Keratinocyte (primary cell): ENCODE measurements at regions not wholly inside any gene's neighbourhood (a gene's known extent, or its start where the extent isn't known, plus 50 kb on each side); places are given as distances from the start of the nearest gene placed in this dataset.
"Not testable (repeated sequence)": the region's sequence is repeated elsewhere in the genome, so short reads cannot be mapped to it uniquely, and the experiment has no call there.

Source experiments
- EZH2 ChIP-seq: IDR thresholded peaks from one replicate; pipeline ENCODE4 v1.6.1; 2012; ENCODE audit warnings: inconsistent platforms, mild to moderate bottlenecking, low read length, moderate library complexity
- TF ChIP-seq, protein P1 (sequence below), 3 experiments: IDR thresholded peaks in 1 of 3; conservative IDR thresholded peaks in 1 of 3; optimal IDR thresholded peaks in 1 of 3; 2 replicates in 2 of 3; 3 replicates in 1 of 3; pipeline versions ENCODE3 to v1.5.1; 2011; ENCODE audit warnings: low read length in 3 of 3, mild to moderate bottlenecking in 3 of 3, moderate library complexity in 2 of 3, control low read depth in 1 of 3, inconsistent platforms in 1 of 3; ENCODE audit not compliant: insufficient read depth in 2 of 3; ENCODE audit errors: extremely low read depth in 1 of 3

DNA sequence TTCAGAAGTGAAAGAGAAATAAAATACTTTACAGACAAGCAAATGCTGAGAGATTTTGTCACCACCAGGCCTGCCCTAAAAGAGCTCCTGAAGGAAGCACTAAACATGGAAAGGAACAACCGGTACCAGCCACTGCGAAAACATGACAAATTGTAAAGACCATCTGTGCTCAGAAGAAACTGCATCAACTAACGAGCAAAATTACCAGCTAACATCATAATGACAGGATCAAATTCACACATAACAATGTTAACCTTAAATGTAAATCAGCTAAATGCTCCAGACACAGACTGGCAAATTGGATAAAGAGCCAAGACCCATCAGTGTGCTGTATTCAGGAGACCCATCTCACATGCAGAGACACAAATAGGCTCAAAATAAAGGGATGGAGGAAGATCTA lies 333.8 kb upstream of the CDH10 start:
- TF ChIP-seq, protein P1, sequence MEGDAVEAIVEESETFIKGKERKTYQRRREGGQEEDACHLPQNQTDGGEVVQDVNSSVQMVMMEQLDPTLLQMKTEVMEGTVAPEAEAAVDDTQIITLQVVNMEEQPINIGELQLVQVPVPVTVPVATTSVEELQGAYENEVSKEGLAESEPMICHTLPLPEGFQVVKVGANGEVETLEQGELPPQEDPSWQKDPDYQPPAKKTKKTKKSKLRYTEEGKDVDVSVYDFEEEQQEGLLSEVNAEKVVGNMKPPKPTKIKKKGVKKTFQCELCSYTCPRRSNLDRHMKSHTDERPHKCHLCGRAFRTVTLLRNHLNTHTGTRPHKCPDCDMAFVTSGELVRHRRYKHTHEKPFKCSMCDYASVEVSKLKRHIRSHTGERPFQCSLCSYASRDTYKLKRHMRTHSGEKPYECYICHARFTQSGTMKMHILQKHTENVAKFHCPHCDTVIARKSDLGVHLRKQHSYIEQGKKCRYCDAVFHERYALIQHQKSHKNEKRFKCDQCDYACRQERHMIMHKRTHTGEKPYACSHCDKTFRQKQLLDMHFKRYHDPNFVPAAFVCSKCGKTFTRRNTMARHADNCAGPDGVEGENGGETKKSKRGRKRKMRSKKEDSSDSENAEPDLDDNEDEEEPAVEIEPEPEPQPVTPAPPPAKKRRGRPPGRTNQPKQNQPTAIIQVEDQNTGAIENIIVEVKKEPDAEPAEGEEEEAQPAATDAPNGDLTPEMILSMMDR (optimal IDR thresholded peaks at IDR 0.05 in 1 of 3, IDR thresholded peaks at IDR 0.05 in 1 of 3, conservative IDR thresholded peaks at IDR 0.05 in 1 of 3; ENCODE audit: extremely low read depth in 1 of 3, insufficient read depth in 2 of 3, low read length in 3 of 3), result not testable (repeated sequence)
- TF ChIP-seq EZH2, result not testable (repeated sequence)
